Posterior vena cava (tissue), 2 donors: ENCODE measurements at regions not wholly inside any gene's neighbourhood (a gene's known extent, or its start where the extent isn't known, plus 50 kb on each side); places are given as distances from the start of the nearest gene placed in this dataset.
"Not testable (repeated sequence)": the region's sequence is repeated elsewhere in the genome, so short reads cannot be mapped to it uniquely, and the experiment has no call there.

Experiments
- DNase-seq: peaks from one replicate; pipeline ENCODE4 v3.0.0-alpha.2; 2020; ENCODE audit warnings: low spot score
- intact Hi-C, 2 donors: fragments of 100-400 bp; cut with DNase I; formaldehyde crosslinking; loops; one replicate each; pipeline versions ENCODE4 v1.14.1 to v1.14.2; 2022 to 2023
- donor health status: DM: yes; HTN: yes; CAD: no.
- donor health status: DM: yes; HTN: yes; CAD: no.

DNA sequence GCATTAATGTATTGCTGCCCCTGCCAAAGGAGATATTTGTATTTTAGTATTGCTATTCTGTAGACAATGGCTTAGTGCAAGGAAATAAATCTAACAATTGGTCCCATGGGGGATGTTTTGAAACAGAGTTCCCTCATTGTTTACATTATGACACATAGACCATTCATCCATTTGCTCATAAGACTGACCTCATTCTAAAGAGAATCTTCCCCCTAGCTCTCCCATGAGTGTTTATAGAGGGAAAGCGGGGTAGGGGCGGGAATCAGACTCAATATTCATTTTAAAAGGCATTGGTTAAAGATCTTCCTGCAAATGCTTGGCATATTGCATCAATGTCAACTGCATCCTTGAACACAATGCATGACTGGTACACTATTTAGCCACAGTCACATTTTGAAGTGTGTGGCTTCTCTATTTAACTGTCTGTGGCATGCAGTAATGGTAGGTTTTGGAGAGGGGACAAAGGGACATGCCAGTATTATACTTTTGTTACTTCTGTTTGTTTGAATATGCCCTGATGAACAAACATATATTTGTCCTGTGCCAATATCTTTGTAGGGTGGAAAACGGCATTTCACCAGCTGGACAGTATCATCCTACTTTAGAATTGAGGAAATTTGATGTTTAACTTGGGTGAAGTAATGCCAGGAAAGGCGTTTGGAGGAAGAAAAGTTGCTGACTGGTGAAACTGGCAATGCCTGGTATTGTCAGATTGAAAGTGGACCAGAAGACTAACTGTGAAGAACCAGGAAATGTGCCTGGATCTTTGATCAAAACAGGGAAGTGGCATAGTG is 84.1 kb upstream of the MEGF10 start:
- intact Hi-C loops = no loop called here
- DNase-seq = no peak

- no peak for DNase-seq
- intact Hi-C loops = no loop called here
Measured at GRCh38 chr5:127210042-127210441, 80.6 kb upstream of the MEGF10 start.

DNA sequence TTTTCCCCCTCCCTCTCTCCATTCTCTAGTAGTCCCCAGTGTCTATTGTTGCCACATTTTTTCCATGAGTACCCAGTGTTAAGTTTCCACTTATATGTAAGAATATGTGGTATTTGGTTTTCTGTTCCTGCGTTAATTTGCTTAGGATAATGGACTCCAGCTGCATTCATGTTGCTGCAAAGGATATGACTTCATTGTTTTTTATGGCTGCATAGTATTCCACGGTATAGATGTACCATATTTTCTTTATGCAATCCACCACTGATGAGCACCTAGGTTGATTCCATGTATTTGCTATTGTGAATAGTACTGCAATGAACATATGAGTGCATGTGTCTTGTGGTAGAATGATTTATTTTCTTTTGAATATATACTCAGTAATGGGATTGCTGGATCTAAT is 77.4 kb upstream of the MEGF10 start:
- no peak for DNase-seq
- intact Hi-C loops = no loop called here

DNA sequence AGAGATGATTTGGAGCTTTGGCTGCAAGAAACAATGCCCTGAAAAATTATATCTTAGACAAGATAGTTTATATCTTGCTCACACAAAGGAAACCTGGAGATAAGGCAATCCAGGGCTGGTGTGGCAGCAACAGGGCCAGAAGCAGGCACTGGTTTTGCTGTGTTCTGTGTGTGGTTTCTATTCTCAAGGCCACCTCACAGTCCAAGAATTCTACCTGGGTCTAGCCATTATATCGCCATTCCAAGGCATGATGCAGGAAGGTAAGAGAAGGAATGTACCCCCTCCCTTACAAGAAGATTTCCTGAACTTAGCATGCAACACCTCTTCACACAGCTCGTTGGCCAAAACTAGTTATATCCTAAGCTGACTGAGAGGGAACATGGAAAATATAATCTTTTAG is 74.5 kb upstream of the MEGF10 start:
- intact Hi-C loops = no loop called here
- DNase-seq = no peak

DNA sequence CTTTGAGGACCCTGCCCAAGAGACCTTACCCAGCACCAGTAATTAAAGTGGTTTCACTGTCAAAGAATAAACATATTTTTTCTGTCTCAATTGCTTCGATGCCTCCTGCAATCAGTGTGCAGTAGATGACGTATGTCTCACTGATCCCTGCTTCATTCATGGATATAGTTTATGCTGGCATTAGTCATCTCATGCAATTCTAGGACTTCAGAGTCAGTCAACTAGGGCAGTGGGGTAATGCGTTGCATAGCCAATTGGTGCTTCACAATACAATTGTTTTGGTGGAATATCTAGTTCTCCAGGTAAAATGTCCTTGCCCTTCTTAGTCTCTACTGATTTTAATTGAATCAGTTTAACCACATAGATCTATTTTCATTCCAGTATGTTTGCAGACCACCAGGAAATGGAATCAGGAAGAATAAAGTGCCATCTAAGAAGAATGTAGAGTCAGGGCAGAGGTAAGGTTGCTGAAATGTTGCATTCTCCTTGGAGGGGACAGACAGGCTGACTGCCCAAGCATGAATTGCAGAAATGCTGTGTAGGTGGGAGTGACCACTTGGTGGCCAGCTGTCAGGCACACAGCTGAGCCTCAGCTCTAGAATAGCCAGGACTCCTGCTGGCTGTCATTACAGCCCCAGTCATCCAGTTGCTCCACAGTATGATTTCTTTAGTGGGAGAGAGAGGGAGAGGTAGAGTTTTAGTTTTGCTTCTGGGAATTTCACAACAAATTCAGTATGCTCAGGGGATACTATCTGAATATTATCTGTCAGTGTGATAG is 73.5 kb upstream of the MEGF10 start:
- no peak for DNase-seq
- intact Hi-C loops = no loop called here

DNA sequence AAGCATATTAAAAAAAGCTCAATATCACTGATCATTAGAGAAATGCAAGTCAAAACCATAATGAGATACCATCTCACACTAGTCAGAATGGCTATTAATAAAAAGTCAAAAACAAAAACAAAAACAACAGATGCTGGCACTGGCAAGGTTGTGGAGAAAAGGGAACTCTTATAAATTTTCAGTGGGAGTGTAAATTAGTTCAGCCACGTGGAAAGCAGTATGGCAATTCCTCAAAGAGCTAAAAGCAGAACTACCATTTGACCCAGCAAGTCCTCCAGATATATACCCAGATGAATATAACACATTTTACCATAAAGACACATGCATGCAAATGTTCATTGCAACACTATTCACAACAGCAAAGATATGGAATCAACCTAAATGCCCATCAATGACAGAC is 68.7 kb upstream of the MEGF10 start:
- DNase-seq = not testable (repeated sequence)
- intact Hi-C loops = loop anchor here in 1 of 2 donors (1.0 kb wide), 1 partner anchor 23 kb away; no protein-coding TSS in a partner anchor

DNA sequence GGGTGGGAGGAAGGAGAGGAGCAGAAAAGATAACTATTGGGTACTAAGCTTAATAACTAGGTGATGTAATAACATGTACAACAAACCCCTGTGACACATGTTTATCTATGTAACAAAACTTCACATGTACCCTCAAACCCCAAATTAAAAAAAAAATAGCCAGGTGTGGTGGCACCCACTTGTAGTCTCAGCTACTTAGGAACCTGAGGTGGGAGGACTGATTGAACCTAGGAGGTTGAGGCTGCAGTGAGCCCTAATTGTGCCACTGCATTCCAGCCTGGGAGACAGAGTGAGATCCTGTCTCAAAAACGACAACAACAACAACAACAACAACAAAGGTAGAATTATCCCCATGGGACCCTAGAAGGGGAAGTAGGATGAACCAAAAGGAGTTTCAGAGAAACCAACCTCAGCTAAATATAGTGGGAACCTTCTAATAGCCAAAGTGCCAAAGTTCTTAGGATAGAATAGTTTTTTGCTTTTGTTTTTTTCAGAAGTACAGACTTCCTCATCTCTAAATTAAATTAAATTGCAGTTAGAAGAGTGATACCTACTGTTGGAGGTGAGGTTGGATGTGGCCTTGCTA is 67.9 kb upstream of the MEGF10 start:
- intact Hi-C loops = loop anchor here in 1 of 2 donors (1.0 kb wide), 1 partner anchor 23 kb away; no protein-coding TSS in a partner anchor
- not testable (repeated sequence) for DNase-seq

GRCh38 chr5:127223256-127223974 is 67.2 kb upstream of the MEGF10 start:
- no peak for DNase-seq
- intact Hi-C loops = no loop called here

GRCh38 chr5:127227881-127228280 is 62.7 kb upstream of the MEGF10 start:
- intact Hi-C loops = no loop called here
- DNase-seq = no peak

DNA sequence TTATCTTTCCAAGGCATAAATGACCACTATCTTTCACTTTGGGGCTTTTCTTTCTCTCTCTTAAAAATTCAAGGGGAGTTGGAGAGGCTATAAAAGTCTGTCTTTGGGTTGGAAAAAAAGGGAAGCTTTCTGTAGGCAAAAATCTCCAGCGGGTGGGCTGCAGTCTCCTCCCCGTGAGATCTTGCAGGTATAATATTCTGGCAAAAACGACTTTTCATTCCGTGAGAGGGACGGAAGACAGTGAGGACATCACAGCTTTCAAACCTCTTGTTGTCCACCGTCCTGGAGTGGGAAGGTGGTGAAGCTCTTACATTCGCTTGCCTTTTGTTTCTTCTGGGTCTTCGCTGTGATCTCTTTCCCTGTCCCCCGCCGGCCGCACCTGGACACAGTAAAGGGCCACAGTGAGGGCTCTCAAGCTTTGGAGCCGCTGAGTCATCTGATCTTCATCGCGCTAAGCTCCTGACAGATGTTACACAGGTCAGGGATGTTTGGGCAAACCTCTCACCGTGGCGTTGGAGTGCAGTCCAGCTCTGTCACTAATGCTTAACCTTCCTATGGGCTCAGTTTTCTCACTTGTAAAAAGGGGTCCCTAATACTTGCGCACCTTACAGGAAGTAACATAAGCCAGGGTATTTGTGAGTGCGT is 61.9 kb upstream of the MEGF10 start:
- no peak for DNase-seq
- intact Hi-C loops = no loop called here

- peak; percentile 90 for DNase-seq
- intact Hi-C loops = no loop called here
Measured at GRCh38 chr5:127229185-127229889, 61.3 kb upstream of the MEGF10 start.

DNA sequence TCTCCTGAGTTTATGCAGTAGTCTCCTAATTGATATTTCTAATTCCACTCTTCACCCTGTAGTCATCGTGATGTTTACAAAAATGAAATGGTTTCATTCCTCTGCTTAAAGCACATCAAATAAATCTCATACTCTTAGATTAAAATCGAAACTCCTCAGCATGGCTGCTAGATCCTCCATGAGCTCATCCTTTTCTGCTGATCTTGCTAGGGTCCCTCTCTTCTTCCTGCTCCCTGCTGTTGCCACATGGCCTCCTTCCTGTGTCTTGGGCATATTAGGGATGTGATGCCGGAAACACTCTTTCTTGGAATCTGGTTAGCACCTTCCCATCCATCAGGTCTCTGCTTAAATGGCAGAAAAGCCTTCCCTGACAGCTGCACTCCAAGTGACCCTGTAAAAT is 59.5 kb upstream of the MEGF10 start:
- DNase-seq = no peak
- intact Hi-C loops = no loop called here

DNA sequence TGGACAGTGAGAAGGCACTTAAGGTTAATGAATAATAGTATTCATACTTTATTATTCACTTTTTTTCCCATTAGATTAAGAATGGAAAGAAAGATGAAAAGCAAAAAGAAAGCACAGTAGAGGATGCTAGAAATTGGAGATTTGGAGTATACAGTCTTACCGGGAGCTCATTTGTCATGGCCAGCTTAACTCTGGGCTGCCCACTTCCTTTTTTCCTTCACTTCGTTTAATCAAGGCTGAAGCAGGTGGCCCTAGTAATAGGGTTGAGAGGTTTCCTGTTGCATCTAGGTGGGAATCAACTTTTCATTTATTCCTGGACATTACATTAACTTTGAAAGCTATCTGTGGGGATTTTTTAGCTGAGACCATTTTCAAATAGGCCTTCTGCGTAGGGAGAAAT is 57.0 kb upstream of the MEGF10 start:
- intact Hi-C loops = no loop called here
- no peak for DNase-seq

- no peak for DNase-seq
- intact Hi-C loops = no loop called here
Measured at GRCh38 chr5:127235136-127235535, 55.5 kb upstream of the MEGF10 start.

GRCh38 chr5:127236254-127236653 is 54.3 kb upstream of the MEGF10 start:
- intact Hi-C loops = no loop called here

More at GRCh38 chr5:127236254-127236653, 54.3 kb upstream of the MEGF10 start:
- no peak for DNase-seq
